ENCODE measurements at regions not wholly inside any gene's neighbourhood (a gene's known extent, or its start where the extent isn't known, plus 50 kb on each side); places are given as distances from the start of the nearest gene placed in this dataset.

- no peak for TF ChIP-seq CEBPB (IDR thresholded peaks at IDR 0.05)
- TF ChIP-seq ZBTB7A (IDR thresholded peaks at IDR 0.05; ENCODE audit: low read depth): no peak
- TF ChIP-seq EGR1 (IDR thresholded peaks at IDR 0.05): no peak
- TF ChIP-seq YY1 (IDR thresholded peaks at IDR 0.05; ENCODE audit: low read depth): no peak
- no peak for TF ChIP-seq TEAD4 (IDR thresholded peaks at IDR 0.05)
- TF ChIP-seq MAX (IDR thresholded peaks at IDR 0.05): no peak
- no peak for TF ChIP-seq USF1 (IDR thresholded peaks at IDR 0.05)
- no peak for TF ChIP-seq TAF1 (IDR thresholded peaks at IDR 0.05; ENCODE audit: low read depth)
Observed at GRCh38 chr22:22417495-22418162, 90.9 kb downstream of the ZNF280B start.

- no peak for TF ChIP-seq EGR1 (IDR thresholded peaks at IDR 0.05)
- TF ChIP-seq REST (IDR thresholded peaks at IDR 0.05; ENCODE audit: low read depth): no peak
- TF ChIP-seq YY1 (IDR thresholded peaks at IDR 0.05; ENCODE audit: low read depth): no peak
- TF ChIP-seq USF1 (IDR thresholded peaks at IDR 0.05): no peak
- no peak for TF ChIP-seq TAF1 (IDR thresholded peaks at IDR 0.05; ENCODE audit: low read depth)
- no peak for TF ChIP-seq ZBTB7A (IDR thresholded peaks at IDR 0.05; ENCODE audit: low read depth)
- TF ChIP-seq NFIC (IDR thresholded peaks at IDR 0.05): no peak
- TF ChIP-seq EP300 (IDR thresholded peaks at IDR 0.05; ENCODE audit: borderline replicate concordance): no peak
Observed at GRCh38 chr22:22418163-22418549, 90.4 kb downstream of the ZNF280B start.

GRCh38 chr22:22418957-22419356, 89.6 kb downstream of the ZNF280B start:
- TF ChIP-seq TEAD4 (IDR thresholded peaks at IDR 0.05) (no peak), RAD21 (IDR thresholded peaks at IDR 0.05; ENCODE audit: low read depth) (no peak), TCF12 (IDR thresholded peaks at IDR 0.05; ENCODE audit: low read depth) (no peak), FOXM1 (IDR thresholded peaks at IDR 0.05; ENCODE audit: borderline replicate concordance, low read depth) (no peak), USF1 (IDR thresholded peaks at IDR 0.05) (no peak), CREB1 (IDR thresholded peaks at IDR 0.05; ENCODE audit: low read depth) (no peak), MAX (IDR thresholded peaks at IDR 0.05) (no peak), EP300 (IDR thresholded peaks at IDR 0.05; ENCODE audit: borderline replicate concordance) (no peak), ZBTB7A (IDR thresholded peaks at IDR 0.05; ENCODE audit: low read depth) (no peak), EGR1 (IDR thresholded peaks at IDR 0.05) (no peak), TAF1 (IDR thresholded peaks at IDR 0.05; ENCODE audit: low read depth) (no peak), REST (IDR thresholded peaks at IDR 0.05; ENCODE audit: low read depth) (no peak), CEBPB (IDR thresholded peaks at IDR 0.05) (no peak), NFIC (IDR thresholded peaks at IDR 0.05) (no peak), YY1 (IDR thresholded peaks at IDR 0.05; ENCODE audit: low read depth) (no peak)

GRCh38 chr22:22420580-22420979, 88.0 kb downstream of the ZNF280B start:
- TF ChIP-seq EP300 (IDR thresholded peaks at IDR 0.05; ENCODE audit: borderline replicate concordance) (no peak), RAD21 (IDR thresholded peaks at IDR 0.05; ENCODE audit: low read depth) (no peak), CREB1 (IDR thresholded peaks at IDR 0.05; ENCODE audit: low read depth) (no peak), FOXM1 (IDR thresholded peaks at IDR 0.05; ENCODE audit: borderline replicate concordance, low read depth) (no peak), TEAD4 (IDR thresholded peaks at IDR 0.05) (no peak), EGR1 (IDR thresholded peaks at IDR 0.05) (no peak), ZBTB7A (IDR thresholded peaks at IDR 0.05; ENCODE audit: low read depth) (no peak), MAX (IDR thresholded peaks at IDR 0.05) (no peak), USF1 (IDR thresholded peaks at IDR 0.05) (no peak), NFIC (IDR thresholded peaks at IDR 0.05) (no peak), CEBPB (IDR thresholded peaks at IDR 0.05) (no peak), REST (IDR thresholded peaks at IDR 0.05; ENCODE audit: low read depth) (no peak), TAF1 (IDR thresholded peaks at IDR 0.05; ENCODE audit: low read depth) (no peak), TCF12 (IDR thresholded peaks at IDR 0.05; ENCODE audit: low read depth) (no peak), YY1 (IDR thresholded peaks at IDR 0.05; ENCODE audit: low read depth) (no peak)
